Spleen (tissue), 7 donors: ENCODE measurements at regions not wholly inside any gene's neighbourhood (a gene's known extent, or its start where the extent isn't known, plus 50 kb on each side); places are given as distances from the start of the nearest gene placed in this dataset.

Experiments used
- POLR2A ChIP-seq, 3 donors: fragments of 450-650 bp; IDR thresholded peaks; one replicate each; pipeline ENCODE4 v1.5.1; 2017; ENCODE audit warnings: antibody characterized with exemption in 3 of 3, mild to moderate bottlenecking in 1 of 3
- TF ChIP-seq, protein P1 (sequence below), 11 experiments: fragments of 200-600 bp in 7 of 11; fragments of 450-650 bp in 4 of 11; sonication (generic) in 4 of 11; IDR thresholded peaks in 8 of 11; conservative IDR thresholded peaks in 3 of 11; 1 replicate in 7 of 11; 2 replicates in 4 of 11; pipeline versions ENCODE4 v1.4.0 to v1.8.0; 2016 to 2021; ENCODE audit warnings: antibody characterized with exemption in 11 of 11, inconsistent platforms in 4 of 11, mild to moderate bottlenecking in 1 of 11
- donor health status: DM: no; HTN: no; CAD: no; lungs with moderate emphysema.
- donor health status: DM: no; HTN: no; CAD: no.
- donor health status: DM: no; HTN: no; CAD: no.

DNA sequence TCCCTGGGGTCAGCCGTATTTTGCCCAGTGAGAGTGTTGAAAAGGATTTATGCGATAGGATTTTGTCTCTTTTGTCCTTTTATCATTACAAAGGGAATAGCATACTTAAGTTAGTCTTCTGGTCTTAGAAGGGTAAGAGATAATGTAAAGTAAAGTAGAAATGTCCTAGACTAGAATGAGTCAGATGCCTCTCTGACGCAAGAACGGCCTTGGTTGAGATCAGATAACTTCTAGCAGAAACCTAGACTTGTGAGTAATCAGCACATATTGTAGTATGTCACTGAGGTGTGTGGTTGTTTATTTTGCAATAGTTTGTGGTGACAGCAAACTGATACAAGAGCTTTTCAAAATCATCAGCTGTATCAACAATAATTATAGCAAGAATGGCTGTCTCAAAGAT, 866.1 kb downstream of the NSUN3 start:
- TF ChIP-seq, protein P1, sequence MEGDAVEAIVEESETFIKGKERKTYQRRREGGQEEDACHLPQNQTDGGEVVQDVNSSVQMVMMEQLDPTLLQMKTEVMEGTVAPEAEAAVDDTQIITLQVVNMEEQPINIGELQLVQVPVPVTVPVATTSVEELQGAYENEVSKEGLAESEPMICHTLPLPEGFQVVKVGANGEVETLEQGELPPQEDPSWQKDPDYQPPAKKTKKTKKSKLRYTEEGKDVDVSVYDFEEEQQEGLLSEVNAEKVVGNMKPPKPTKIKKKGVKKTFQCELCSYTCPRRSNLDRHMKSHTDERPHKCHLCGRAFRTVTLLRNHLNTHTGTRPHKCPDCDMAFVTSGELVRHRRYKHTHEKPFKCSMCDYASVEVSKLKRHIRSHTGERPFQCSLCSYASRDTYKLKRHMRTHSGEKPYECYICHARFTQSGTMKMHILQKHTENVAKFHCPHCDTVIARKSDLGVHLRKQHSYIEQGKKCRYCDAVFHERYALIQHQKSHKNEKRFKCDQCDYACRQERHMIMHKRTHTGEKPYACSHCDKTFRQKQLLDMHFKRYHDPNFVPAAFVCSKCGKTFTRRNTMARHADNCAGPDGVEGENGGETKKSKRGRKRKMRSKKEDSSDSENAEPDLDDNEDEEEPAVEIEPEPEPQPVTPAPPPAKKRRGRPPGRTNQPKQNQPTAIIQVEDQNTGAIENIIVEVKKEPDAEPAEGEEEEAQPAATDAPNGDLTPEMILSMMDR (IDR thresholded peaks at IDR 0.05 in 8 of 11, conservative IDR thresholded peaks at IDR 0.05 in 3 of 11), result no peak
- no peak for TF ChIP-seq POLR2A (IDR thresholded peaks at IDR 0.05)
